Testis (tissue), 2 donors: ENCODE measurements at regions not wholly inside any gene's neighbourhood (a gene's known extent, or its start where the extent isn't known, plus 50 kb on each side); places are given as distances from the start of the nearest gene placed in this dataset.

Experiments used
- DNase-seq: peaks from one replicate; pipeline ENCODE4 v3.0.0-alpha.2; 2019
- H3K27ac ChIP-seq, 2 donors: fragments of 200-600 bp; sonication (generic); one replicate each; pipeline ENCODE4 v1.5.1; 2019
- H3K27me3 ChIP-seq: fragments of 200-600 bp; sonication (generic); one replicate; pipeline ENCODE4 v1.5.1; 2019
- H3K36me3 ChIP-seq: fragments of 200-600 bp; sonication (generic); one replicate; pipeline ENCODE4 v1.5.1; 2017; ENCODE audit warnings: low read depth; ENCODE audit errors: missing control alignments
- H3K4me1 ChIP-seq: fragments of 200-600 bp; sonication (generic); one replicate; pipeline ENCODE4 v1.5.1; 2019
- H3K4me3 ChIP-seq, 2 donors: fragments of 200-600 bp; sonication (generic); one replicate each; pipeline ENCODE4 v1.5.1; 2017 to 2019
- H3K9me3 ChIP-seq: fragments of 200-600 bp; sonication (generic); one replicate; pipeline ENCODE4 v1.5.1; 2017
- POLR2A ChIP-seq: fragments of 450-650 bp; IDR thresholded peaks from one replicate; pipeline ENCODE4 v1.6.1; 2017; ENCODE audit warnings: antibody characterized with exemption, mild to moderate bottlenecking, moderate library complexity
- WGBS, 2 donors: methylation state at CpG; one replicate each; pipeline ENCODE4 v1.1.5; 2018; 5-methylcytosine and 5-hydroxymethylcytosine counted together
- intact Hi-C: fragments of 100-400 bp; cut with DNase I; formaldehyde crosslinking; loops from one replicate; pipeline ENCODE4 v1.15.1; 2023; ENCODE audit warnings: low total_unique reads
- TF ChIP-seq, protein P1 (sequence below), 3 experiments: fragments of 450-650 bp in 2 of 3; fragments of 200-600 bp in 1 of 3; sonication (generic) in 1 of 3; IDR thresholded peaks; one replicate each; pipeline ENCODE4 v1.5.1; 2016 to 2019; ENCODE audit warnings: antibody characterized with exemption in 3 of 3, mild to moderate bottlenecking in 2 of 3, moderate library complexity in 1 of 3

DNA sequence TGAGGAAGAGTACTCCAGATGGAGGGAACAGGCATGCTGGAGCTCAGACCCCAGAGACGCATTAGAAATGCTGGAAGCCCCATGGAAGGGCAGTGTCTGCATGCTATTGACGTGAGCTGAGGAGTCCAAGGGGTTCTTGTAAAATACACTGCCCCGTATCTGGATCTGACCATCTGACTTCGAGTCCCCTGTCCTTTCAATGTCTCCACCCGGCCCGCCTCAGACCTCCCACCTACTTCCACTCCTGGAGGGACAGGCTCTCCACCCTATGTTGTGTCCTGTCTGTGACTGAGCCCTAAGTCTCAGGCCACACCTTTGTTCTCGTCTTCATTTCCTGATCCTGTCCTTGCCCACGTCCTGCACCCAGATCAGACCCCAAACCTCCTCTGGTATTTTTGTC, 496.3 kb downstream of the CDH26 start:
- intact Hi-C loops, result no loop called here
- no peak overlapping the region for H3K4me3 ChIP-seq
- no peaks in the 10 kb centered on the region for H3K36me3 ChIP-seq
- H3K4me1 ChIP-seq, result no peaks in the 10 kb centered on the region
- TF ChIP-seq, protein P1, sequence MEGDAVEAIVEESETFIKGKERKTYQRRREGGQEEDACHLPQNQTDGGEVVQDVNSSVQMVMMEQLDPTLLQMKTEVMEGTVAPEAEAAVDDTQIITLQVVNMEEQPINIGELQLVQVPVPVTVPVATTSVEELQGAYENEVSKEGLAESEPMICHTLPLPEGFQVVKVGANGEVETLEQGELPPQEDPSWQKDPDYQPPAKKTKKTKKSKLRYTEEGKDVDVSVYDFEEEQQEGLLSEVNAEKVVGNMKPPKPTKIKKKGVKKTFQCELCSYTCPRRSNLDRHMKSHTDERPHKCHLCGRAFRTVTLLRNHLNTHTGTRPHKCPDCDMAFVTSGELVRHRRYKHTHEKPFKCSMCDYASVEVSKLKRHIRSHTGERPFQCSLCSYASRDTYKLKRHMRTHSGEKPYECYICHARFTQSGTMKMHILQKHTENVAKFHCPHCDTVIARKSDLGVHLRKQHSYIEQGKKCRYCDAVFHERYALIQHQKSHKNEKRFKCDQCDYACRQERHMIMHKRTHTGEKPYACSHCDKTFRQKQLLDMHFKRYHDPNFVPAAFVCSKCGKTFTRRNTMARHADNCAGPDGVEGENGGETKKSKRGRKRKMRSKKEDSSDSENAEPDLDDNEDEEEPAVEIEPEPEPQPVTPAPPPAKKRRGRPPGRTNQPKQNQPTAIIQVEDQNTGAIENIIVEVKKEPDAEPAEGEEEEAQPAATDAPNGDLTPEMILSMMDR (IDR thresholded peaks at IDR 0.05), result no peak
- TF ChIP-seq POLR2A, result no peak
- no peak overlapping the region for H3K27ac ChIP-seq
- DNase-seq, result no peak
- no peaks in the 10 kb centered on the region for H3K9me3 ChIP-seq
- 94 to 98% methylated on average over 8 of the region's 8 CpGs for whole genome bisulfite sequencing, 2 donors
- no peaks in the 10 kb centered on the region for H3K27me3 ChIP-seq

- intact Hi-C loops, result no loop called here
- WGBS, 2 donors, result 86 to 90% methylated on average over 8 of the region's 8 CpGs
- no peaks in the 10 kb centered on the region for H3K36me3 ChIP-seq
- no peaks in the 10 kb centered on the region for H3K4me1 ChIP-seq
- H3K27ac ChIP-seq, result no peak overlapping the region
- no peaks in the 10 kb centered on the region for H3K9me3 ChIP-seq
- no peak overlapping the region for H3K4me3 ChIP-seq
- no peak for TF ChIP-seq POLR2A
- TF ChIP-seq, protein P1 (IDR thresholded peaks at IDR 0.05), result no peak
- no peaks in the 10 kb centered on the region for H3K27me3 ChIP-seq
- no peak for DNase-seq
Observed at GRCh38 chr20:60455272-60455671, 497.0 kb downstream of the CDH26 start.

GRCh38 chr20:60459212-60459611, 501.0 kb downstream of the CDH26 start:
- Histone ChIP-seq H3K4me3 (no peak overlapping the region), H3K27ac (no peak overlapping the region), H3K9me3 (no peaks in the 10 kb centered on the region), H3K36me3 (no peaks in the 10 kb centered on the region), H3K27me3 (no peaks in the 10 kb centered on the region), H3K4me1 (no peaks in the 10 kb centered on the region)
- DNase-seq, result no peak
- intact Hi-C loops, result no loop called here
- no peak for TF ChIP-seq POLR2A
- TF ChIP-seq, protein P1 (IDR thresholded peaks at IDR 0.05), result no peak
- 78 to 79% methylated on average over 3 of the region's 3 CpGs for WGBS, 2 donors

DNA sequence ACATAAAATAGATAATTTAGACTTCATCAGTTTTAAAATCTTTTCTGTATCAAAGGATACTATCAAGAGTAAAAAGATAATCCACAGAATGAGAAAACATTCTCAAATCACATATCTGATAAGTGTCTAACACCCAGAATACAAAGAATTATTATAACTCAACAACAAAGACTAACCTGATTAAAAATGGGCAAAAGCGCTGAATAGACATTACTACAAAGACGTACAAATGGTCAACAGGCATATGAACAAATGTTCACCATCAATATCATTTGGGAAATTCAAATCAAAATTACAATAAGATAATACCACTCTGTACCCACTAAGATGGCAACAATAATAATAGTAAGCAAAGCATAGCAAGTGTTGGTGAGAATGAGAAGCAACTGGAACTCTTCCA, 503.8 kb downstream of the CDH26 start:
- WGBS, 2 donors, result 88 to 99% methylated on average over 2 of the region's 2 CpGs
- Histone ChIP-seq H3K27me3 (no peaks in the 10 kb centered on the region), H3K9me3 (no peaks in the 10 kb centered on the region), H3K4me3 (no peak overlapping the region), H3K4me1 (no peaks in the 10 kb centered on the region), H3K27ac (no peak overlapping the region), H3K36me3 (no peaks in the 10 kb centered on the region)
- no peak for DNase-seq
- intact Hi-C loops, result no loop called here
- TF ChIP-seq POLR2A, result no peak
- TF ChIP-seq, protein P1 (IDR thresholded peaks at IDR 0.05), result no peak

DNA sequence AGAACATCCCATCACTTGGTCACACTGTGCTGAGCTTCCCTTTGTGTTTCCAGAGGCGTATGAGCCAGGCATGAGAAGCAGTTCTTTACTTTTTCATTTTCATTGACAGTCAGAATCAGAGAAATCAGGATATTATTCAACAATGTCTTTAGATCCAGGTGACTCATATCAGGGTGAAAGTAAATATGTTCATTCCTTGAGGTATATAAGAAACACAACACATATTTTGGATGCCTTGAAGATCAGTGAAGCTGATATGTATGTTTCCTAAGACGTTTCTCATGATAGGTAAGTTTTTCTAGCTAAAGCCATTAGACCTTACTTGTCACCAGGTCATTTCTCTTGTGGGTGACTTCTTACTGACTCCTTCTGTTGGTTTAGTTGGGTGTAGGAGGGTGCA, 505.6 kb downstream of the CDH26 start:
- H3K27me3 ChIP-seq, result no peaks in the 10 kb centered on the region
- no peak overlapping the region for H3K27ac ChIP-seq
- DNase-seq, result no peak
- H3K9me3 ChIP-seq, result no peaks in the 10 kb centered on the region
- H3K4me1 ChIP-seq, result no peaks in the 10 kb centered on the region
- H3K36me3 ChIP-seq, result no peaks in the 10 kb centered on the region
- WGBS, 2 donors, result 64 to 68% methylated on average over 2 of the region's 2 CpGs
- intact Hi-C loops, result no loop called here
- TF ChIP-seq POLR2A, result no peak
- TF ChIP-seq, protein P1 (IDR thresholded peaks at IDR 0.05), result no peak
- H3K4me3 ChIP-seq, result no peak overlapping the region
